Thymus (tissue), 11 donors: ENCODE measurements at regions not wholly inside any gene's neighbourhood (a gene's known extent, or its start where the extent isn't known, plus 50 kb on each side); places are given as distances from the start of the nearest gene placed in this dataset.
"Not testable (repeated sequence)": the region's sequence is repeated elsewhere in the genome, so short reads cannot be mapped to it uniquely, and the experiment has no call there.

Experiments
- DNase-seq, 9 donors: peaks; one replicate each; pipeline ENCODE4 v3.0.0-alpha.2; 2013; ENCODE audit warnings: low spot score in 9 of 9, low read depth in 6 of 9, missing footprints in 1 of 9
- H3K27ac ChIP-seq, 2 donors: one replicate each; pipeline ENCODE4 v1.5.1; 2013; ENCODE audit warnings: control low read depth in 1 of 2, low read depth in 1 of 2, low read length in 1 of 2, mild to moderate bottlenecking in 1 of 2, moderate library complexity in 1 of 2
- H3K27me3 ChIP-seq, 2 donors: one replicate each; pipeline ENCODE4 v1.5.1; 2013; ENCODE audit warnings: low read length in 1 of 2; ENCODE audit not compliant: control insufficient read depth in 2 of 2, insufficient read depth in 1 of 2
- H3K36me3 ChIP-seq, 2 donors: one replicate each; pipeline ENCODE4 v1.5.1; 2013; ENCODE audit warnings: low read length in 1 of 2, mild to moderate bottlenecking in 1 of 2, moderate library complexity in 1 of 2; ENCODE audit not compliant: control insufficient read depth in 2 of 2, insufficient read depth in 2 of 2
- H3K4me1 ChIP-seq, 2 donors: one replicate each; pipeline ENCODE4 v1.5.1; 2013; ENCODE audit warnings: low read length in 2 of 2; ENCODE audit not compliant: control insufficient read depth in 2 of 2, insufficient read depth in 2 of 2
- H3K4me3 ChIP-seq, 2 donors: one replicate each; pipeline ENCODE4 v1.5.1; 2013; ENCODE audit warnings: low read length in 2 of 2, control low read depth in 1 of 2, mild to moderate bottlenecking in 1 of 2
- H3K9me3 ChIP-seq, 2 donors: one replicate each; pipeline ENCODE4 v1.5.1; 2013; ENCODE audit warnings: low read length in 1 of 2, mild to moderate bottlenecking in 1 of 2; ENCODE audit not compliant: control insufficient read depth in 2 of 2, insufficient read depth in 1 of 2
- WGBS: extraction: QIAGEN DNeasy Blood & Tissue Kit; methylation state at CpG from one replicate; pipeline ENCODE4 v1.1.7; 2013; 5-methylcytosine and 5-hydroxymethylcytosine counted together
- donor health status: healthy.

DNA sequence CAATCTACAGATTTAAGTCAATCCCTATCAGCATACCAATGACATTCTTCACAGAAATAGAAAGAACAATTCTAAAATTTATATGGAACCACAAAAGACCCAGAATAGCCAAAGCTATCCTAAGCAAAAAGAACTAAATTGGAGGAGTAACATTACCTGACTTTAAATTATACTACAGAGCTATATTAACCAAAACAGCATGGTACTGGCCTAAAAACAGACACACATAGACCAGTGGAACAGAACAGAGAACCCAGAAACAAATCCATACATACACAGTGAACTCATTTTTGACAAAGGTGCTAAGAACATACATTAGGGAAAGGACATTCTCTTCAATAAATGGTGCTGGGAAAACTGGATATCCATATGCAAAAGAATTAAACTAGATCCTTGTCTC lies 68.6 kb upstream of the HES1 start:
- DNase-seq, H3K36me3 ChIP-seq, H3K4me3 ChIP-seq, H3K27ac ChIP-seq, H3K9me3 ChIP-seq: not testable (repeated sequence)
- peaks cover 0 to 24% of the 10 kb centered on the region in 2 donors for H3K27me3 ChIP-seq
- H3K4me1 ChIP-seq = peaks cover 0 to 18% of the 10 kb centered on the region in 2 donors

DNA sequence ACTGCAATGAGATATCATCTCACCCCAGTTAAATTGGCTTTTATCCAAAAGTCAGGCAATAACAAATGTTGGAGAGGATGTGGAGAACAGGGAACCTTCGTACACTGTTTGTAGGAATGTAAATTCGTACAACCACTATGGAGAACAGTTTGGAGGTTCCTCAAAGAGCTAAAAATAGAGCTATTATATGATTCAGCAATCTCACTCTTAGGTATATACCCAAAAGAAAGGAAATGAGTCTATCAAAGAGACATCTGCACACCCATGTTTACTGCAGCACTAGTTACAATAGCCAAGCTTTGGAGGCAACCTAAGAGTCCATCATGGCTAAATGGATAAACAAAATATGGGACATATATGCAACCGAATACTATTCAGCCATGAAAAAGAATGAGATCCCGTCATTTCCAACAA lies 68.0 kb upstream of the HES1 start:
- peaks cover 0 to 2% of the 10 kb centered on the region in 2 donors for H3K9me3 ChIP-seq
- H3K4me3 ChIP-seq = no peak overlapping the region
- WGBS = 66% methylated on average over 4 of the region's 4 CpGs
- no peak for DNase-seq
- H3K36me3 ChIP-seq = no peaks in the 10 kb centered on the region
- H3K4me1 ChIP-seq = peaks cover 0 to 18% of the 10 kb centered on the region in 2 donors
- no peak overlapping the region for H3K27ac ChIP-seq
- peaks cover 3 to 24% of the 10 kb centered on the region in 2 donors for H3K27me3 ChIP-seq

DNA sequence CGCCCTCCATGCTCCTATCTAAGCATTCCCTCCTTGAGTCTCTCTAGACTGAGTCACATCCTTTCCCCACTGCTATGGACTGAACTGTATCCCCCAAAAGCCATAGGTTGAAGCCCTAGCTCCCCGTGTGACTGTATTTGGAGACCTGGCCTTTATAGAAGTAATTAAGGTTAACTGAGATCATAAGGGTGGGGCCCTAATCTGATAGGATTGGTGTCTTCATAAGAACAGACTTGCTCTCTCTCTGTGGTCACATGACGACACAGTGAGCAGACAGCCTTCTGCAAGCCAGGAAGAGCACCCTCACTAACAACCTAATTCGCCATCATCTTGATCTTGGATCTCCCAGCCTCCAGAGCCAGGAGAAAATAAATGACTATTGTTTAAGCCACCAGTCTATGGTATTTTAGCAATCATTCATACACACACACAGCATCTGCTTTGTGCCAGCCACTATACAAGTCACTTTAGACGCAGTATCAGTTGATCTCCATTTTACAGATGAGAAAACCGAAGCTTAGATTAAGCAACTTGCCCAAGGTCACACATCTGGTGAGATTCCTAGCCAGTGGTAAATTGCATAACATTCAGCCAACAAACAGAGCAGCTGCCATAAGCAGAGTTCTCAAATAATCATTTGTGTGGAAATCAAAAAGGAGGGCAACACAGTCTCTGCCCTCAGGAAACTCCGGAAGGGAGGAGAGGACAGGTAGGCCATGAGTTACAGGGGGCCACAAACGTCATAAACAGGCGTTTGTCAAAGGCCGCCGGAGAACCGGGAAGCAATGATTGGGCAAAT lies 66.3 kb upstream of the HES1 start:
- Histone ChIP-seq H3K9me3 (peaks cover 0 to 2% of the 10 kb centered on the region in 2 donors), H3K27me3 (peaks cover 3 to 24% of the 10 kb centered on the region in 2 donors), H3K4me3 (no peak overlapping the region), H3K4me1 (peaks cover 0 to 18% of the 10 kb centered on the region in 2 donors), H3K27ac (no peak overlapping the region), H3K36me3 (no peaks in the 10 kb centered on the region)
- no peak for DNase-seq
- WGBS = 95% methylated on average over 12 of the region's 12 CpGs

DNA sequence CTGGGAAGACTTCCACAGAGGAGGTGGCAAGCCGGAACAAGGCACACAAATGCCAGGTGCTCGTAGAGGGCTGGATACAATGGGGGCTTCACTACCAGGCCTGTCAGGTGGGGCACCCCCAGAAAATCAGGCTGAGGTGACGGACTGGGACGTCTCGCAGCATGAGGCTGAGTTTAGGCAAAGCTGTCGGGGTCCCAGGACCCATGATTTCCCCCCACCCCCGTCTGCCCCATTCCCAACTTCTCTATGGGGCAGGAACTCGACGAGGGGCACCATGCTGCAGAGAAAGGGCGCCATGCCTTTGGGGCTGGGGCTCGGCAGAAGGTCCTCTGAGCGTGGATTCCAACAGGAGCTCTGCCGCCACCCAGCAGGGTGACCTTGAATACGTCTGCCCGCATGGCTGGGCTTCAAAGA lies 65.7 kb upstream of the HES1 start:
- 78% methylated on average over 15 of the region's 15 CpGs for WGBS
- H3K27ac ChIP-seq = peak overlapping the region; percentile 66 to 77
- no peaks in the 10 kb centered on the region for H3K36me3 ChIP-seq

DNA sequence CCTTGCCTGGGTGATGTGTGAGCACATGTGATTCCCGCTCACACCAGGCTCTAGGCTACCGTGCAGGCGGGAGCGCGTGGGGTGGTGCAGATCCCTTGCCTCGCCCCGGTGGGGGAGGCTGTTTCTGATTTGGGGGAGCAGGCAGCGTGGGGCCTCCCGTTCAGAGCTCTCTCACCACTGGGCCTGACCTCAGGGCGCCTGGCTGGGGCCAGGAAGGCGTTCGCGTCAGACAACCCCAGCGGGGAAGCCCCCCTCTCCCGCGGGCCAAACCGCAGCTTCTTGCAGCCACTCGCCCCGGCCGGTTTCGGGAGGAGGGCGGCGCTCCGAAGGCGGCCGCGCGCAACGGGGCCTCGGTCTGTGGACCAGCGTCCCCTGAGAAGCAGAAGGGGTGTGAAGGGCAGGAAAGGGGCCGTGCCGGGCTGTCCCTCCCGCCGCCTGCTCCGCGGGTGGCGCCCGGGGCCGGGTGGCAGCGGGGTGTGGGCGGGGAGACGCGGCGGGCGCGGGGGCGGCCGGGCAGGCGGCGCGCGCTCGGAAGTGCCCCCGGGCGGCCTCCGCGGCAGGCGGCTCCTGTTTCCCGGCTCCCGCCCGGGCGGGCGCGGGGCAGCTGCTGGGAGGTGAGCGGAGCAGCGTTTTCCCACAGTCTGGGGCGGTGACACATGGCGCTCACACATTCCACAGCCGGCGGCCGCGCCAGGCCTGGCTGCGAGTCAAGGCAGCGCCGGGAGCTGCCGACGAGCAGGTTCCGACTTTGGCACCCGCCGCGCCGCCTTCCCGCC lies 65.1 kb upstream of the HES1 start:
- peak overlapping the region; percentile 24 to 58 for H3K4me3 ChIP-seq
- peaks cover 0 to 19% of the 10 kb centered on the region in 2 donors for H3K4me1 ChIP-seq
- H3K9me3 ChIP-seq = peaks cover 0 to 2% of the 10 kb centered on the region in 2 donors
- DNase-seq = peak in 4 of 9 donors; percentile 47 to 69 (median 52)
- no peaks in the 10 kb centered on the region for H3K36me3 ChIP-seq
- under 1% methylated on average over 84 of the region's 84 CpGs for WGBS
- H3K27ac ChIP-seq = peak overlapping the region; percentile 66 to 77
- peaks cover 3 to 24% of the 10 kb centered on the region in 2 donors for H3K27me3 ChIP-seq

More for the DNA sequence above, 65.7 kb upstream of the HES1 start:
- DNase-seq = no peak
- H3K4me1 ChIP-seq = peaks cover 0 to 18% of the 10 kb centered on the region in 2 donors
- H3K4me3 ChIP-seq = peak overlapping the region in 1 of 2 donors; percentile 24
- peaks cover 3 to 24% of the 10 kb centered on the region in 2 donors for H3K27me3 ChIP-seq
- H3K9me3 ChIP-seq = peaks cover 0 to 2% of the 10 kb centered on the region in 2 donors

DNA sequence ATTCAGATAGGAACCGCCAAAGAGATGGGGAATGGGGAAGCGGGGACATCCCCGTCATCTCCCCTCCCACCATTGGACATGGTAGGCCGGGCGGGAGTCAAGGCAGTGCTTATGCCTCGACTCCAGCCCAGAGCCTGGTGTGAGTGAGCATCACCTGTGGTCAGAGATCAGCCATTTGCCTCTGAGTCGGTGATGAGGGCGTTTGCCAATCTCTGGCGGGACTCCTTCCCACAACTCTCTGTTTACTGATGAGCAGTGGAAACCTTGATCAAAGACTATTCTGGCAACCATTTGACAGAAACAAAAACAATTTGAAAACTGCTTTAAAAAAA lies 63.9 kb upstream of the HES1 start:
- Histone ChIP-seq H3K36me3 (no peaks in the 10 kb centered on the region), H3K27me3 (peaks cover 3 to 24% of the 10 kb centered on the region in 2 donors), H3K9me3 (peaks cover 0 to 2% of the 10 kb centered on the region in 2 donors), H3K4me3 (no peak overlapping the region), H3K4me1 (peaks cover 0 to 21% of the 10 kb centered on the region in 2 donors), H3K27ac (no peak overlapping the region)
- WGBS = 94% methylated on average over 9 of the region's 9 CpGs
- no peak for DNase-seq

DNA sequence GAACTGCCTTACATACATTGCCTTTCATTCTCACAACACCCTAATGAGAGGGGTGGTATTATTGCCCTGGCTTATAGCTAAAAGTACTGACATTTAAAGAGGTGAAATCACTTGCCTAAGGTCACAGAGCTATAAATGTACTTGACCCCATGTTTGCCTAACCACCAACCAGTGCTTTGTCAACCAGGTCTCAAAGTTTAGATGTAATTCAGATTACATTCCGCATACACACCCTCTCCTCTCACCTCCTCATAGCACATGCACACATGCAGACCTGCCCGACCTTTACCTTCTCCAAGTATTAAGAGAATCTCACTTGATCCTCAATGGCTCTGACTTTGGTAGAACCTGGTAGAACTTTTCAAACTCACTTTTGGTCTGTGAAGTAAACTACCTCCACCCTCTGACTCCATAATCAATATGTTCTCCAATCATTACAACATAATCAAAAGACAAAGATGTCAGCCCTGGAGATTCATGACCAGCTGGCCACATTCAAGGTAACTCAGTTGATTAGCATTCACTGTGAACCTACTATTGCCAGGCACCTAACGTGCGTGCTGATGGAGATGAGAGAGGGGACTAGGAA lies 63.2 kb upstream of the HES1 start:
- 96% methylated on average over 4 of the region's 4 CpGs for WGBS
- no peak for DNase-seq
- Histone ChIP-seq H3K9me3 (peaks cover 0 to 2% of the 10 kb centered on the region in 2 donors), H3K27me3 (peaks cover 3 to 24% of the 10 kb centered on the region in 2 donors), H3K27ac (no peak overlapping the region), H3K36me3 (no peaks in the 10 kb centered on the region), H3K4me1 (peaks cover 0 to 21% of the 10 kb centered on the region in 2 donors), H3K4me3 (no peak overlapping the region)

DNA sequence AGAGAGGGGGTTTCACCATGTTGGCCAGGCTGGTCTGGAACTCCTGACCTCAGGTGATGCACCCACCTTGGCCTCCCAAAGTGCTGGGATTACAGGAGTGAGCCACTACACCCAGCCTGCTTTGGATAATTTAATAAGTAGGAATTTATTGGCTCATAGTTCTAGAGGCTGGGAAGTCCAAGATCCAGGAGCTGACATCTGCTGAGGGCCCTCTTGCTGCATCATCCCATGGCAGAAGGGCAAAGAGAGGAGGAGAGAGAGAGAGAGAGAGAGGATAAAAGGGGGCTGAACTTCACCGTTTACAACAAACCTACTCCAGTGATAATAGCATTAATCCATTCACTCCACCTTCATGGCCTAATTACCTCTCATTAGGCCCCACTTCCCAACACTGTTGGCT lies 62.0 kb upstream of the HES1 start:
- Histone ChIP-seq H3K27me3 (peaks cover 3 to 24% of the 10 kb centered on the region in 2 donors), H3K36me3 (no peaks in the 10 kb centered on the region), H3K4me1 (peaks cover 0 to 21% of the 10 kb centered on the region in 2 donors), H3K4me3 (no peak overlapping the region), H3K9me3 (peaks cover 0 to 2% of the 10 kb centered on the region in 2 donors), H3K27ac (no peak overlapping the region)
- 100% methylated on average over 1 of the region's 1 CpG for WGBS
- no peak for DNase-seq
